ENCODE measurements at regions not wholly inside any gene's neighbourhood (a gene's known extent, or its start where the extent isn't known, plus 50 kb on each side); places are given as distances from the start of the nearest gene placed in this dataset.

- DNase-seq = no peak
These were observed 75.8 kb downstream of the CCDC34 start for GRCh38 chr11:27287205-27287604.

- DNase-seq = no peak
These were observed 77.3 kb downstream of the CCDC34 start for GRCh38 chr11:27285761-27286160.

DNA sequence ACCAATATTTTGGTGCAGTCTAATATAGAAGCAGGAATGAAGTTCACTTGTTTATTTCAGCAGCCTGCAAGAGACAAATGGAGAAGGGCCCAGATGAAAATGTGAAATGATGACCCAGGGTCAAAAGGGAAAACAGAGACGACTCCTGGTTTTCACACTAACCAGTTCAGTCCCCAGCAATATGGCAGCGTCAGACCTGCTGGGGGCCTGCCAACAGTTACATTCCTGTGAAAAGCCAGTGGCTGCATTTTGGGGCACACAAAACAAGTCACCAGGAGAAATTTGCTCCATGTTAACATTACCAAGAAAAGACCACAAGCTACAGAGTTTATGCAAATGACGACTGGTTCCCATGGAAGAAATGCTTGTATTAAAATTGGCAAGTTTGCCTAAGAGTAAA lies 80.2 kb downstream of the CCDC34 start:
- no peak for DNase-seq

GRCh38 chr11:27281740-27282590 lies 81.0 kb downstream of the CCDC34 start:
- no peak for DNase-seq

GRCh38 chr11:27281276-27281675 lies 81.7 kb downstream of the CCDC34 start:
- no peak for DNase-seq

DNA sequence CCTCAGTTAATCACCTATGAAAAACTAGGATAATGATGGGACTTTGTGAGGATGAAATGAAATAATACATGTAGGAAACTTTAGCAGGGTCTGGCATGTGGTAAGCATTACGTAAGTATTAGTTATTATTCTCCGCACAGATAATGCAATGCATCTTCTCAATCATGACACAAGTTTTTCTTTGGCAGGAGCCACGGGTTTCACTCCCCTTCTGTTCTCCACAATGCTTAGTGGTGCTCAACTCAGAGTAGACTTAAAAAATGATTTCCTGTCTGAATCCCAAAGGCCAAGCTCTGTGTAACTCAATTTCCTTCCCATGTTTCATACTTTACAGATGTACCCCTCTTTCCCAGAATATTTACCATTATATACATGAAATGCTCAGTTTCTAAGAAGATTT lies 82.9 kb downstream of the CCDC34 start:
- no peak for DNase-seq

- DNase-seq = no peak
These were observed 83.6 kb downstream of the CCDC34 start for GRCh38 chr11:27279460-27279859.

- no peak for DNase-seq
These were observed 85.2 kb downstream of the CCDC34 start for GRCh38 chr11:27277843-27278242.

- DNase-seq = no peak
These were observed 86.9 kb downstream of the CCDC34 start for GRCh38 chr11:27276141-27276540.

GRCh38 chr11:27274854-27275395 lies 88.1 kb downstream of the CCDC34 start:
- no peak for DNase-seq

- no peak for DNase-seq
These were observed 96.9 kb downstream of the CCDC34 start for GRCh38 chr11:27266125-27266524.

- no peak for DNase-seq
These were observed 99.0 kb downstream of the CCDC34 start for GRCh38 chr11:27263986-27264385.

DNA sequence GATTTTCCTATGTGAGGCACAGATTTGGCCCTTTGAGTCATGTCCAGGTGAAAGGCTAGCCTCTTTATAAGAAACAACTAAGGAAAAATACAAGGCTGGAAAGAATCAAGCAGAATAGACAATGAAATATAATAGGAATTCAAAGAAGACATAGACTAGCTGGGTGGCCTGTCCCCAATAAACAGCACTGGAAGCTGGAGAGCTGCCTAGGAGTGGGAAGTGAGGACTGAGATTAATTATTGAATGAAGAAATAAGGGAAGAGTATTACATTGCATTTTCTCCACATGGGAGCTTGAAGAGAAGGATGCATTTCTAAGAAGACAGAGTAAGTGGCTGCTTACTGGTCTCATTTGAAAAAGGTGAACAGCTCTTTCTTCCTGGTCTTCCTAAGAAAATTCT lies 100.0 kb downstream of the CCDC34 start:
- no peak for DNase-seq

- DNase-seq = no peak
These were observed 107.6 kb downstream of the CCDC34 start for GRCh38 chr11:27255447-27255828.

GRCh38 chr11:27254744-27255446 lies 108.1 kb downstream of the CCDC34 start:
- no peak for DNase-seq

DNA sequence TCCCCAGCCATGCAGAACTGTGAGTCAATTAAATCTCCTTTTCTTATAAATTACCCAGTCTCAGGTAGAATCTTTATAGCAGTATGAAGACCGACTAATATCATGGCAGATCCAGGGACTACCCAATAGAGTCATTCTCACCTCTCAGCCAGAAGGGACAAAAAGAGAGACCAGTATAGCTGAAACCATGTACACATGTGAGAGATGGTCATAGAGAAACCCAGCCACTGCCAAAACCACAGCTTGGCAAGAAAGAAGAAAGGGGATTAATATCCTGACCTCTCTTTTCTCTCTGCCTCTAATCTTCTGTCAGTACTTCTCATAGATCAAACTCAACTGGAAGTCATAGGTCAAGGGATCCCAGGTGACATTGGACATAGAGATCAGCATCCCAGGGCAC lies 109.8 kb downstream of the CCDC34 start:
- DNase-seq = no peak

- no peak for DNase-seq
These were observed 111.9 kb downstream of the CCDC34 start for GRCh38 chr11:27250867-27251665.

DNA sequence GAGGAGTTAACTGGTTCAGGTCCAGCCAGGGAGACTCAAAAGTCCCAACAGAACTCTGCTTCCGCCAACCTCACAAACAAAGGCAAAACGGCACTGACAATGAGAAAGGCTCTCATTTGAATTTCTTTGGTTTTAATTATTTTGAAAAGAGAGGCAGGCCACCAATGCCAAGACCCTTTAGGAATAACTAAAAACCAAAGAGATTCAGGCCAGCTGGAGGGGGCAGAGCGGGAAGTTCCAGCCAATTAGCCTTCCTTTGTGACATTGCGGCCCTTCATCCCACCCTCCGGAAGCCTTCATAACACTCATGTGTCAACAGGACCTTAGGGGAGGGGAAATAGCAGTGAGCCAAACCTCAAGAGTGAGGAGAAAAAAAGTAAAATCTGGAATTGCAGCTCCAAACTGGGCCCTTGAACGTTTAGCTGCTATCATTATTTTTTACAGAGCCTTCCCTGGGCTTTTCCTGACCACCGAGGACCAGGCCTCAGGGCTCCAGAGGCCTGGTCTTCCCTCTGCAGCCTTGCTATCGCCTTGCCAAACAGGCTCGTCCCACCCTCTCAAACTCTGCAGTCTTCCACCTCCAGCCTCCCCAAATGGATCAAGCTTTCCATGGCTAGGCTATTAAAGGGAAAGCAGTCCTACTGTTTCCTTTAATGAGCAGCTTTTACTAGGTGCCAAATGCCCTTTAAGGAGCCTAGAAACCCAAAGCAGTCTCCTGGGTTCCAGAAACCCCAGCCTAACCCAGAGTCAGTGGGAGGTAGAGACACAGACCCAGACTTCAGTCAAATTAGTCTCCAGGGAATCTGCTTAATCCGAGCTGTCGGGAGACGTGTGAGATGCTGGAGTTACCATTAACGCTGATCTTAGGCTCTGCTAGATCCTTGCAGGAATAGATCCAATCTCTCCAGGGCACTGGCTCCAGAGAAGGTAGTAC lies 114.2 kb downstream of the CCDC34 start:
- no peak for DNase-seq

GRCh38 chr11:27247660-27248059 lies 115.4 kb downstream of the CCDC34 start:
- no peak for DNase-seq

GRCh38 chr11:27246925-27247324 lies 116.1 kb downstream of the CCDC34 start:
- no peak for DNase-seq

DNA sequence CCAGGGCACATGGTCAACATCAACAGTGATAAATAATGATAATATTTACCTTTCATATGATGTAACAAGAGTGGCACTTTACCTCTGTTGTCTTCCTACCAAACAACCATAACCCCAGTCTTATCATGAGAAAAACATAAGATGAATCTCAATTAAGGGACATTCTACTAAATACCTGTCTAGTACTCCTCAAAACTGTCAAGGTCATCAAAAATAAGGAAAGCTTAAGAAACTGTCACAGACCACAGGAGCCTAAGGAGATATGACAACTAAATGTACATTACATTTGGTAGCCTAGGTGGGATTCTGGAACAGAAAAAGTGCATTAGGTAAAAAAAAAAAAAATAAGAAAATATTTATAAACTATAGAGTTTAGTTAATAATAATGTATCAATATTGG lies 118.1 kb downstream of the CCDC34 start:
- no peak for DNase-seq

DNA sequence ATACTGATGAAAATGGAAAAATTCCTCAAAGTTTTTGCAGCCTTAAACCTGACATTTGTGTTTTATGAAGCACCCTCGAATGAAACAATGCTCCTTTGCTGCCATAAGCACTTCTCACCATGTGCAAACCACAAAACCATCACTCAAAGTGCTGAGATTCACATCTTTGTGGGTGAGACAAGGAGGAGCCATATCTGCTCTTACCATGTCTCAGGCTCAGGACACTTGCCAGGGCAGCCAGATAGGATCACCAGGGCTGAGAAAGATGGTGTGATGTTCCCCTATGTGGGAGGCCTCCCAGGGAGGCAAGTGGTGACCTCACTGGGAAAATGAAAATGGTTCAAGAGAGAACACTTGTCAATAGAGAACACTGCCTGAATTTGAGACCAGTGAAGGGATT lies 120.4 kb downstream of the CCDC34 start:
- no peak for DNase-seq
